PFSK-1 (cell line): ENCODE measurements at regions not wholly inside any gene's neighbourhood (a gene's known extent, or its start where the extent isn't known, plus 50 kb on each side); places are given as distances from the start of the nearest gene placed in this dataset.

ENCODE experiments used
- FOXP2 ChIP-seq: optimal IDR thresholded peaks from 2 replicates; pipeline ENCODE3; 2011; ENCODE audit warnings: borderline replicate concordance, control low read depth, inconsistent platforms; ENCODE audit not compliant: insufficient read depth; ENCODE audit errors: extremely low read length, extremely low read depth
- POLR2AphosphoS5 ChIP-seq: IDR thresholded peaks from 2 replicates; pipeline ENCODE4 v1.6.1; 2012; ENCODE audit warnings: low read depth, mild to moderate bottlenecking, control low read depth, low read length, moderate library complexity
- REST ChIP-seq, 2 experiments: IDR thresholded peaks; 2 replicates each; pipeline versions ENCODE4 v1.6.1 to v1.8.0; 2011 to 2012; ENCODE audit warnings: low read depth in 2 of 2, low read length in 2 of 2, control low read depth in 1 of 2, inconsistent platforms in 1 of 2, mild to moderate bottlenecking in 1 of 2, moderate library complexity in 1 of 2; ENCODE audit not compliant: insufficient read depth in 1 of 2
- SIN3A ChIP-seq: IDR thresholded peaks from 2 replicates; pipeline ENCODE4 v1.6.1; 2012; ENCODE audit warnings: mild to moderate bottlenecking, low read length, moderate library complexity, borderline replicate concordance; ENCODE audit not compliant: insufficient read depth
- TAF1 ChIP-seq: IDR thresholded peaks from 2 replicates; pipeline ENCODE4 v1.6.1; 2012; ENCODE audit warnings: low read length, control low read depth, borderline replicate concordance; ENCODE audit not compliant: insufficient read depth

- TF ChIP-seq FOXP2 (no peak), REST (IDR thresholded peaks at IDR 0.05; ENCODE audit: insufficient read depth in 1 of 2, low read depth in 2 of 2, low read length in 2 of 2) (no peak), POLR2AphosphoS5 (no peak), SIN3A (no peak), TAF1 (no peak)
Observed at GRCh38 chr13:107139006-107139405, 571.1 kb upstream of the ARGLU1 start.

- TF ChIP-seq FOXP2: no peak
Observed at GRCh38 chr13:107138486-107138885, 570.5 kb upstream of the ARGLU1 start.

GRCh38 chr13:107133950-107134349 lies 566.0 kb upstream of the ARGLU1 start:
- TF ChIP-seq TAF1: no peak
- no peak for TF ChIP-seq SIN3A
- no peak for TF ChIP-seq REST (IDR thresholded peaks at IDR 0.05; ENCODE audit: insufficient read depth in 1 of 2, low read depth in 2 of 2, low read length in 2 of 2)
- no peak for TF ChIP-seq POLR2AphosphoS5
- TF ChIP-seq FOXP2: no peak

- TF ChIP-seq TAF1 (no peak), REST (IDR thresholded peaks at IDR 0.05; ENCODE audit: insufficient read depth in 1 of 2, low read depth in 2 of 2, low read length in 2 of 2) (no peak), POLR2AphosphoS5 (no peak), SIN3A (no peak), FOXP2 (no peak)
Observed at GRCh38 chr13:107130566-107130965, 562.6 kb upstream of the ARGLU1 start.

- no peak for TF ChIP-seq TAF1
- no peak for TF ChIP-seq POLR2AphosphoS5
- TF ChIP-seq SIN3A: no peak
- no peak for TF ChIP-seq FOXP2
- no peak for TF ChIP-seq REST (IDR thresholded peaks at IDR 0.05; ENCODE audit: insufficient read depth in 1 of 2, low read depth in 2 of 2, low read length in 2 of 2)
Observed at GRCh38 chr13:107124730-107125129, 556.8 kb upstream of the ARGLU1 start.

- no peak for TF ChIP-seq SIN3A
Observed at GRCh38 chr13:107124129-107124718, 556.3 kb upstream of the ARGLU1 start.
